ENCODE measurements at regions not wholly inside any gene's neighbourhood (a gene's known extent, or its start where the extent isn't known, plus 50 kb on each side); places are given as distances from the start of the nearest gene placed in this dataset.

GRCh38 chr1:198462365-198463019 lies 78.0 kb downstream of the ATP6V1G3 start:
- no peak overlapping the region for H3K27ac Mint-ChIP-seq
- WGBS (ENCODE audit: insufficient coverage) = no CpG with 5 or more reads among the region's 1 CpG
- peaks cover 0 to 2% of the 10 kb centered on the region in 2 donors for H3K27me3 Mint-ChIP-seq
- ATAC-seq (replicated peaks in 1 of 4) = no peak
- Histone ChIP-seq H3K4me3 (ENCODE audit: control insufficient read depth in 1 of 2, extremely low read depth in 1 of 2, low read length in 1 of 2) (no peak overlapping the region), H3K27me3 (replicated peaks in 1 of 2; ENCODE audit: control insufficient read depth in 2 of 2, extremely low read depth in 1 of 2, insufficient read depth in 2 of 2, low read length in 1 of 2) (no peaks in the 10 kb centered on the region), H3K4me1 (ENCODE audit: control insufficient read depth in 1 of 2, extremely low read depth in 1 of 2, insufficient read depth in 2 of 2, low read length in 2 of 2) (no peaks in the 10 kb centered on the region), H3K9me3 (no peaks in the 10 kb centered on the region), H3K36me3 (ENCODE audit: control insufficient read depth in 2 of 2, extremely low read depth in 1 of 2, insufficient read depth in 1 of 2, low read length in 1 of 2) (no peaks in the 10 kb centered on the region), H3K27ac (ENCODE audit: low read length) (no peak overlapping the region)
- no peaks in the 10 kb centered on the region for H3K9me3 Mint-ChIP-seq
- ChIA-PET CTCF (no interaction called here), POLR2A (no interaction called here)
- no peak overlapping the region for H3K4me3 Mint-ChIP-seq
- no peaks in the 10 kb centered on the region for H3K36me3 Mint-ChIP-seq
- DNase-seq = no peak
- H3K4me1 Mint-ChIP-seq = no peaks in the 10 kb centered on the region

- no peak overlapping the region for H3K4me3 Mint-ChIP-seq
- H3K36me3 Mint-ChIP-seq = no peaks in the 10 kb centered on the region
- H3K27ac Mint-ChIP-seq = no peak overlapping the region
- H3K9me3 ChIP-seq = no peaks in the 10 kb centered on the region
- no peak for ATAC-seq (replicated peaks in 1 of 4)
- CTCF ChIA-PET = interaction anchor here in 1 of 2 donors (0.6 kb wide), 1 partner anchor 12 kb away, joined by 3 read pairs; no protein-coding TSS in a partner anchor
- H3K36me3 ChIP-seq (ENCODE audit: control insufficient read depth in 2 of 2, extremely low read depth in 1 of 2, insufficient read depth in 1 of 2, low read length in 1 of 2) = no peaks in the 10 kb centered on the region
- 57% methylated on average over 3 of the region's 3 CpGs for WGBS (ENCODE audit: insufficient coverage)
- DNase-seq = no peak
- no peak overlapping the region for H3K4me3 ChIP-seq (ENCODE audit: control insufficient read depth in 1 of 2, extremely low read depth in 1 of 2, low read length in 1 of 2)
- no peaks in the 10 kb centered on the region for H3K27me3 ChIP-seq (replicated peaks in 1 of 2; ENCODE audit: control insufficient read depth in 2 of 2, extremely low read depth in 1 of 2, insufficient read depth in 2 of 2, low read length in 1 of 2)
- no peaks in the 10 kb centered on the region for H3K9me3 Mint-ChIP-seq
- H3K4me1 Mint-ChIP-seq = no peaks in the 10 kb centered on the region
- POLR2A ChIA-PET = no interaction called here
- H3K27ac ChIP-seq (ENCODE audit: low read length) = no peak overlapping the region
- H3K27me3 Mint-ChIP-seq = peaks cover 0 to 4% of the 10 kb centered on the region in 2 donors
- H3K4me1 ChIP-seq (ENCODE audit: control insufficient read depth in 1 of 2, extremely low read depth in 1 of 2, insufficient read depth in 2 of 2, low read length in 2 of 2) = no peaks in the 10 kb centered on the region
Observed at GRCh38 chr1:198455966-198456365, 84.5 kb downstream of the ATP6V1G3 start.

- Mint-ChIP-seq H3K9me3 (no peaks in the 10 kb centered on the region), H3K36me3 (no peaks in the 10 kb centered on the region), H3K27me3 (peaks cover 4% of the 10 kb centered on the region in 2 donors), H3K27ac (no peak overlapping the region), H3K4me1 (peaks cover 0 to 9% (median 0%) of the 10 kb centered on the region in 3 donors), H3K4me3 (no peak overlapping the region)
- ATAC-seq (replicated peaks in 1 of 4) (no peak), DNase-seq (no peak)
- CTCF ChIA-PET = interaction anchor here in 1 of 2 donors (0.7 kb wide), 1 partner anchor 18 kb away, joined by 3 read pairs; no protein-coding TSS in a partner anchor
- H3K27ac ChIP-seq (ENCODE audit: low read length) = no peak overlapping the region
- no peaks in the 10 kb centered on the region for H3K9me3 ChIP-seq
- WGBS (ENCODE audit: insufficient coverage) = no CpG with 5 or more reads among the region's 3 CpGs
- H3K36me3 ChIP-seq (ENCODE audit: control insufficient read depth in 2 of 2, extremely low read depth in 1 of 2, insufficient read depth in 1 of 2, low read length in 1 of 2) = no peaks in the 10 kb centered on the region
- no peaks in the 10 kb centered on the region for H3K4me1 ChIP-seq (ENCODE audit: control insufficient read depth in 1 of 2, extremely low read depth in 1 of 2, insufficient read depth in 2 of 2, low read length in 2 of 2)
- H3K27me3 ChIP-seq (replicated peaks in 1 of 2; ENCODE audit: control insufficient read depth in 2 of 2, extremely low read depth in 1 of 2, insufficient read depth in 2 of 2, low read length in 1 of 2) = no peaks in the 10 kb centered on the region
- POLR2A ChIA-PET = no interaction called here
- no peak overlapping the region for H3K4me3 ChIP-seq (ENCODE audit: control insufficient read depth in 1 of 2, extremely low read depth in 1 of 2, low read length in 1 of 2)
Observed at GRCh38 chr1:198449727-198450433, 90.6 kb downstream of the ATP6V1G3 start.

DNA sequence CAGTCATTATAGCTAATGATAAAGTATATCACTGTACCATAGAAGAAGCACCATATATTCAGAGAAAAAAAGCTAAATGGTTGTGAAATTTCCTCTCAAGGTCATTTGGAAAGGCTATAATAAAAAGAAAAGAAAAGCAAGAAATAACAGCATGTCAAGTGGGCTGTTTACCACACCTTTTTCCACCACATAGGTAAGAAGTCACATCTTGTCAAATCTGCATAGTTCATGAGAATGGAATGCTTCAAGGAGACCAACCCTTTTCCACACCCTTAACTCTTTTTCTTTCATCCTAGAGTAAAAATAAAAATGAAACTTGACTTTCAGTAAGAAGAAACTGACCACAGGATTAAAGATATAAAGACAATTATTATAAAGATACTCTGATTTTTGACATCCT lies 91.2 kb downstream of the ATP6V1G3 start:
- no peaks in the 10 kb centered on the region for H3K36me3 Mint-ChIP-seq
- Histone ChIP-seq H3K9me3 (no peaks in the 10 kb centered on the region), H3K36me3 (ENCODE audit: control insufficient read depth in 2 of 2, extremely low read depth in 1 of 2, insufficient read depth in 1 of 2, low read length in 1 of 2) (no peaks in the 10 kb centered on the region), H3K27ac (ENCODE audit: low read length) (no peak overlapping the region), H3K4me1 (ENCODE audit: control insufficient read depth in 1 of 2, extremely low read depth in 1 of 2, insufficient read depth in 2 of 2, low read length in 2 of 2) (no peaks in the 10 kb centered on the region), H3K27me3 (replicated peaks in 1 of 2; ENCODE audit: control insufficient read depth in 2 of 2, extremely low read depth in 1 of 2, insufficient read depth in 2 of 2, low read length in 1 of 2) (no peaks in the 10 kb centered on the region), H3K4me3 (ENCODE audit: control insufficient read depth in 1 of 2, extremely low read depth in 1 of 2, low read length in 1 of 2) (no peak overlapping the region)
- ChIA-PET CTCF (interaction anchor here in 1 of 2 donors (0.7 kb wide), 1 partner anchor 19 kb away, joined by 3 read pairs; no protein-coding TSS in a partner anchor), POLR2A (no interaction called here)
- H3K9me3 Mint-ChIP-seq = no peaks in the 10 kb centered on the region
- H3K4me3 Mint-ChIP-seq = no peak overlapping the region
- peaks cover 4% of the 10 kb centered on the region in 2 donors for H3K27me3 Mint-ChIP-seq
- no peak overlapping the region for H3K27ac Mint-ChIP-seq
- ATAC-seq (replicated peaks in 1 of 4) (no peak), DNase-seq (no peak)
- H3K4me1 Mint-ChIP-seq = peaks cover 0 to 9% (median 0%) of the 10 kb centered on the region in 3 donors

DNA sequence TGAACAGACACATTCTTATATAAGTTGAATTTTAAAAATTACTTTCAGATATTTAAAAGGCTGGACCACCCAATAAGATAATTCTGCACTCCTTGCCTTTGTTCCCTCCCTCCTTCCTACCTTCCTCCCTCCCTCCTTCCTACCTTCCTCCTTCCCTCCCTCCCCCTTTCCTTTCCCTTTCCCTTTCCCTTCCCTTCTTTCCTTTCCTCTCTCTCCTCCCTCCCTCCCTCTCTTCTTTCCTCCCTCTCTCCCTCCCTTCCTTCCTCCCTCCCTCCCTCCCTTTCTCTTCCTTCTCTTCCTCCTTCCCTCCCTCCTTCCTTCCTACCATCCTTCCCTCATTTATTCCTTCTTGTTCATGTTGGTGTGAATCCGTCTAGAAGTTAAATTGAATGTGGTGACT lies 93.0 kb downstream of the ATP6V1G3 start:
- Histone ChIP-seq H3K4me1 (ENCODE audit: control insufficient read depth in 1 of 2, extremely low read depth in 1 of 2, insufficient read depth in 2 of 2, low read length in 2 of 2) (no peaks in the 10 kb centered on the region), H3K27me3 (replicated peaks in 1 of 2; ENCODE audit: control insufficient read depth in 2 of 2, extremely low read depth in 1 of 2, insufficient read depth in 2 of 2, low read length in 1 of 2) (no peaks in the 10 kb centered on the region), H3K36me3 (ENCODE audit: control insufficient read depth in 2 of 2, extremely low read depth in 1 of 2, insufficient read depth in 1 of 2, low read length in 1 of 2) (no peaks in the 10 kb centered on the region), H3K27ac (ENCODE audit: low read length) (no peak overlapping the region), H3K9me3 (no peaks in the 10 kb centered on the region), H3K4me3 (ENCODE audit: control insufficient read depth in 1 of 2, extremely low read depth in 1 of 2, low read length in 1 of 2) (no peak overlapping the region)
- Mint-ChIP-seq H3K4me1 (peaks cover 0 to 9% (median 0%) of the 10 kb centered on the region in 3 donors), H3K36me3 (no peaks in the 10 kb centered on the region), H3K27ac (no peak overlapping the region), H3K9me3 (no peaks in the 10 kb centered on the region), H3K4me3 (no peak overlapping the region), H3K27me3 (peaks cover 3 to 8% of the 10 kb centered on the region in 2 donors)
- no CpG with 5 or more reads among the region's 1 CpG for WGBS (ENCODE audit: insufficient coverage)
- ATAC-seq (replicated peaks in 1 of 4) = no peak
- no peak for DNase-seq
- ChIA-PET POLR2A (no interaction called here), CTCF (no interaction called here)

DNA sequence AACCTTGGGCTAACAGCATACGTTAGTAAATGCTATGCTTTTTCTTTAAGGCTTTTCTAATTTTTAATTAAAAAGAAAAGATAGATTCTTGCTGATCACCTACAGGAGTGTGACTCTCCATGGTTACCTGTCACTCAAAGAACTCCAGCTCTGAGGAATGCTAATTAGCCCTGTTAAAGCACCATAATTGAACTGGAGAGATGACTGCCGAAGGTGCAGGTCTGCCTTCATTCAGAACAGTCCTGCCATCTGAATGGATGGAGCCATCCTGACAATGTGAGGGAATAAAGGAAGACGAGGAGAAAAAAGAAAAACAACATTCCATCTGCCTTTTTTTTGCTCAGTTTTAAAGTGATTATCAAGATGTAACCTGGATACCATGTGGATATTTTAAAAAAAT lies 94.6 kb downstream of the ATP6V1G3 start:
- ATAC-seq (replicated peaks in 1 of 4) (no peak), DNase-seq (no peak)
- no peak overlapping the region for H3K27ac Mint-ChIP-seq
- Histone ChIP-seq H3K27ac (ENCODE audit: low read length) (no peak overlapping the region), H3K4me1 (ENCODE audit: control insufficient read depth in 1 of 2, extremely low read depth in 1 of 2, insufficient read depth in 2 of 2, low read length in 2 of 2) (no peaks in the 10 kb centered on the region), H3K36me3 (ENCODE audit: control insufficient read depth in 2 of 2, extremely low read depth in 1 of 2, insufficient read depth in 1 of 2, low read length in 1 of 2) (no peaks in the 10 kb centered on the region), H3K4me3 (ENCODE audit: control insufficient read depth in 1 of 2, extremely low read depth in 1 of 2, low read length in 1 of 2) (no peak overlapping the region), H3K27me3 (replicated peaks in 1 of 2; ENCODE audit: control insufficient read depth in 2 of 2, extremely low read depth in 1 of 2, insufficient read depth in 2 of 2, low read length in 1 of 2) (no peaks in the 10 kb centered on the region), H3K9me3 (no peaks in the 10 kb centered on the region)
- H3K36me3 Mint-ChIP-seq = no peaks in the 10 kb centered on the region
- peaks cover 3 to 8% of the 10 kb centered on the region in 2 donors for H3K27me3 Mint-ChIP-seq
- H3K4me1 Mint-ChIP-seq = peaks cover 0 to 9% (median 0%) of the 10 kb centered on the region in 3 donors
- no peaks in the 10 kb centered on the region for H3K9me3 Mint-ChIP-seq
- ChIA-PET POLR2A (no interaction called here), CTCF (no interaction called here)
- H3K4me3 Mint-ChIP-seq = no peak overlapping the region
- WGBS (ENCODE audit: insufficient coverage) = no CpG with 5 or more reads among the region's 3 CpGs
